KMS-11 (cell line): ENCODE measurements at regions not wholly inside any gene's neighbourhood (a gene's known extent, or its start where the extent isn't known, plus 50 kb on each side); places are given as distances from the start of the nearest gene placed in this dataset.

Source experiments
- H2AFZ ChIP-seq: fragments of 200-600 bp; sonication (generic); 2 replicates; pipeline ENCODE4 v1.6.1; 2016; ENCODE audit warnings: antibody characterized with exemption, mixed run types, low read depth
- H3K27ac ChIP-seq: fragments of 200-600 bp; sonication (generic); 2 replicates; pipeline ENCODE4 v1.6.1; 2016; ENCODE audit warnings: mild to moderate bottlenecking, mixed run types
- H3K27me3 ChIP-seq: fragments of 200-600 bp; sonication (generic); 2 replicates; pipeline ENCODE4 v1.6.1; 2017; ENCODE audit warnings: mild to moderate bottlenecking, low read depth, mixed run types, moderate library complexity; ENCODE audit not compliant: insufficient read depth
- H3K36me3 ChIP-seq: fragments of 200-600 bp; sonication (generic); 2 replicates; pipeline ENCODE4 v1.6.1; 2017; ENCODE audit warnings: mild to moderate bottlenecking, mixed run types; ENCODE audit not compliant: insufficient read depth
- H3K4me1 ChIP-seq: fragments of 200-600 bp; sonication (generic); 2 replicates; pipeline ENCODE4 v1.6.1; 2016; ENCODE audit warnings: mild to moderate bottlenecking, low read depth, mixed run types; ENCODE audit not compliant: poor library complexity, severe bottlenecking
- H3K4me2 ChIP-seq: fragments of 200-600 bp; sonication (generic); 2 replicates; pipeline ENCODE4 v1.7.0; 2016; ENCODE audit warnings: mild to moderate bottlenecking, mixed run types
- H3K4me3 ChIP-seq: fragments of 200-600 bp; sonication (generic); IDR thresholded peaks from 2 replicates; pipeline ENCODE4 v1.6.1; 2017; ENCODE audit warnings: low read depth, low read length, mixed read lengths; ENCODE audit not compliant: insufficient read depth
- H3K79me2 ChIP-seq: fragments of 200-600 bp; sonication (generic); 2 replicates; pipeline ENCODE4 v1.6.1; 2016; ENCODE audit warnings: low read depth, mixed run types; ENCODE audit not compliant: insufficient read depth
- H3K9ac ChIP-seq: fragments of 200-600 bp; sonication (generic); 2 replicates; pipeline ENCODE4 v1.6.1; 2016; ENCODE audit warnings: mild to moderate bottlenecking, mixed run types
- H4K20me1 ChIP-seq: fragments of 200-600 bp; sonication (generic); 2 replicates; pipeline ENCODE4 v1.6.1; 2016; ENCODE audit warnings: mild to moderate bottlenecking, mixed run types; ENCODE audit not compliant: insufficient read depth
- CTCF ChIP-seq: fragments of 200-600 bp; sonication (generic); conservative IDR thresholded peaks from 2 replicates; pipeline ENCODE4 v1.6.1; 2017; ENCODE audit warnings: low read depth, mild to moderate bottlenecking, antibody characterized with exemption, low read length, moderate library complexity, mixed read lengths

- H3K27me3 ChIP-seq: no peaks in the 10 kb centered on the region
- H3K4me3 ChIP-seq: no peak overlapping the region
- H3K9ac ChIP-seq: no peak overlapping the region
- no peaks in the 10 kb centered on the region for H4K20me1 ChIP-seq
- H3K4me1 ChIP-seq: no peaks in the 10 kb centered on the region
- no peak for TF ChIP-seq CTCF
- no peak overlapping the region for H3K27ac ChIP-seq
- H2AFZ ChIP-seq: no peak overlapping the region
- no peaks in the 10 kb centered on the region for H3K36me3 ChIP-seq
- no peak overlapping the region for H3K4me2 ChIP-seq
- no peaks in the 10 kb centered on the region for H3K79me2 ChIP-seq
These were observed 392.8 kb upstream of the MEIS1 start for GRCh38 chr2:66041902-66042657.

GRCh38 chr2:66036948-66037347 is 398.0 kb upstream of the MEIS1 start:
- Histone ChIP-seq H3K27me3 (no peaks in the 10 kb centered on the region), H3K4me3 (no peak overlapping the region), H3K36me3 (no peaks in the 10 kb centered on the region), H3K4me1 (no peaks in the 10 kb centered on the region), H4K20me1 (no peaks in the 10 kb centered on the region), H3K27ac (no peak overlapping the region), H3K79me2 (no peaks in the 10 kb centered on the region), H3K9ac (no peak overlapping the region), H2AFZ (no peak overlapping the region), H3K4me2 (no peak overlapping the region)
- no peak for TF ChIP-seq CTCF

GRCh38 chr2:66034467-66034866 is 400.5 kb upstream of the MEIS1 start:
- Histone ChIP-seq H3K9ac (no peak overlapping the region), H4K20me1 (no peaks in the 10 kb centered on the region), H3K27me3 (no peaks in the 10 kb centered on the region), H3K79me2 (no peaks in the 10 kb centered on the region), H3K4me3 (no peak overlapping the region), H3K4me1 (no peaks in the 10 kb centered on the region), H3K36me3 (no peaks in the 10 kb centered on the region), H2AFZ (no peak overlapping the region), H3K27ac (no peak overlapping the region), H3K4me2 (no peak overlapping the region)
- TF ChIP-seq CTCF: no peak

GRCh38 chr2:66032226-66032775 is 402.6 kb upstream of the MEIS1 start:
- no peaks in the 10 kb centered on the region for H3K36me3 ChIP-seq
- no peaks in the 10 kb centered on the region for H3K79me2 ChIP-seq
- H3K27ac ChIP-seq: no peak overlapping the region
- H3K4me2 ChIP-seq: no peak overlapping the region
- TF ChIP-seq CTCF: no peak
- no peak overlapping the region for H2AFZ ChIP-seq
- H3K9ac ChIP-seq: no peak overlapping the region
- H3K4me3 ChIP-seq: no peak overlapping the region
- H4K20me1 ChIP-seq: no peaks in the 10 kb centered on the region
- no peaks in the 10 kb centered on the region for H3K27me3 ChIP-seq
- no peaks in the 10 kb centered on the region for H3K4me1 ChIP-seq
